ENCODE measurements at regions not wholly inside any gene's neighbourhood (a gene's known extent, or its start where the extent isn't known, plus 50 kb on each side); places are given as distances from the start of the nearest gene placed in this dataset.
A peak's percentile ranks its signal among the peaks of the same experiment; 100 is the strongest.

- no peak for DNase-seq (ENCODE audit: low spot score)
Observed at GRCh38 chr21:29228306-29228705, 70.4 kb upstream of the BACH1 start.

DNA sequence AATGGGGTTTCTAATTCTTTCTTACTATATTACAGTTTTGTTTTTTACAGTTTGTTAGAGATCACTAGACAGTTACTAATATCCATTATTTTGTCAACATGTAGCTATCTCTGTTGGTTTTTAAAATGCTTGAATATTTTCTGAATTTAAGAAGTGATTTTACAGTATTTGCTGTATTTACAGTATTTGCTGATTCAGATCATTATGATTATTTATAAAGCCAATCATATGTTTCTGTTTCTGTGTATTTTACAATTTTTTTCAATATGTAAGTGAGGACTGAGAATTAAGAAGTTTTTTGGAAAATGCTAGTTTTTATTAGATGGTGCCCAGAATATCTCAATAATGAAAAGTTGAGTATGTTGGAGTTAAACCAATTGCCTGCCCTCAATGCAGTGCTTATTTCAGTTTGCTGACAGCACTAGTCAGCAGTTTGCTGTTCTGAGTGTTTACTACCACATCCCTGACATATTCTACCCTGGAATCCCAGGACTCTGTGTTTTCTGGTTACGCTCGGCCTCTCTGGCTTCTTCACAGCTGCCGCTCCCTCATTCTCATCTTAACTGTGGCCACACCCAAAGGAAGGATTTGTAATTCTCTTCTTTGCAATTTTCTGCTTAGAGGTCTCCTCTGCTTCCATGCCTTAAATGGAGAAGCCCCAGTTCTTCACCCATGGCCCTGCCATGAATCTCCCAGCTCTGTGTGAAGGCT lies 68.0 kb upstream of the BACH1 start:
- peak; percentile 49 for DNase-seq (ENCODE audit: low spot score)

DNA sequence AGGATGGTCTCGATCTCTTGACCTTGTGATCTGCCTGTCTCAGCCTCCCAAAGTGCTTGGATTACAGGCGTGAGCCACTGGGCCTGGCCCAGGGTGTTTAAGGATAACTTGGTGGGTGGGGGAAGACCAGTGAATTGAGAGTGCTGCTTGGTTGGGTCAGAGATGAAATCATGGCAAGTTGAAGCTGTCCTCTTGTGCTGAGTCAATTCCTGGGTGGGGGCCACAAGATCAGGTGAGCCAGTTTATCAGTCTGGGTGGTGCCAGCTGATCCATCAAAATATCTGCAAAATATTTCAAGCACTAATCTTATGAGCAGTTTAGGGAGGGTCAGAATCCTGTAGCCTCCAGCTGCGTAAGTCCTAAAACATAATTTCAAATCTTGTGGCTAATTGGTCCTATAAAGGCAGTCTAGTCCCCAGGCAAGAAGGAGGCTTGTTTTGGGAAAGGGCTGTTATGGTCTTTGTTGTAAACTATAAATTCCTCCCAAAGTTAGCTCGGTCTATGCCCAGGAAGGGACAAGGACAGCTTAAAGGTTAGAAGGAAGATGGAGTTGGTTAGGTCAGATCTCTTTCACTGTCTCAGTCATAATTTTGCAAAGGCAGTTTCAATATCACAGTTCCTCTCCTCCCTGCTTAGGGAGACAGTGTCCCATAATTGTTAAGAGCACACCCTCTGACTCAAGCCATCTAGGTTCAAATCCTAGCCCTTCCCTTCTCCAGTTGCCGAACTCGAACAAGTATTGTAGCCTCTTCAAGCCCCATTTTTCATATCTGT lies 66.8 kb upstream of the BACH1 start:
- DNase-seq (ENCODE audit: low spot score) = peak; percentile 8

DNA sequence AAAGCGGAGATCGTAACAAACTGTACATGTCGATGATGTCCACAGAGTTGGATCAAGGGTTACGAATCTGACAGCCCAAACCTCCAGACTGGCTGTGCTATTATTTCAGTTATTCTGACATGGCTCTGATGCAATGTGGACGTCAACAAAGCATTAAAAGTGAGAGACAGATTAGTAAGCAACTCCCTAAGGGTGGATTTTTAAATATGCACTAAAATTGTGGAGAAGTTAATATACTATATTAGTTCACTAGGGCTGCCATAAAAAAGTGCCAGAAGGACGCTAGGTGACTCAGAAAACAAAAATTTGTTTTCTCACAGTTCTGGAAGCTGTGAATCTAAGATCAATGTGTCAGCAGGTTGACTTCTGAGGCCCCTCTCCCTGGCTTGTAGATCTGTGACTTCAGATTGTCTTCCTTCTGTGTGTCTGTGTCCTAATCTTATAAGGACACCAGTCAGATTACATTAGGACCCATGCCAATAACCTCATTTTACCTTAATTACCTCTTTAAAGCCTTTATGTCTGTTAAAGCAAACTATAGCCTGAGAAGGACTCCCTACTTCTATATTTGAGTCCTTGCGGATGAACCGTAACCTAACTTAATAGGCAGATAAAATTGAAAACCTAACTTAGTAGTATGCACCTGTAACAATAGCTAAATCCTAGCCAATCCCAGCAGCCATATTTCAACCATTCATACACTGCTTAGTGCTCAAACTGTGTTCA lies 66.0 kb upstream of the BACH1 start:
- peak; percentile 73 for DNase-seq (ENCODE audit: low spot score)

- DNase-seq (ENCODE audit: low spot score) = peak; percentile 6
Observed at GRCh38 chr21:29233256-29233546, 65.5 kb upstream of the BACH1 start.

DNA sequence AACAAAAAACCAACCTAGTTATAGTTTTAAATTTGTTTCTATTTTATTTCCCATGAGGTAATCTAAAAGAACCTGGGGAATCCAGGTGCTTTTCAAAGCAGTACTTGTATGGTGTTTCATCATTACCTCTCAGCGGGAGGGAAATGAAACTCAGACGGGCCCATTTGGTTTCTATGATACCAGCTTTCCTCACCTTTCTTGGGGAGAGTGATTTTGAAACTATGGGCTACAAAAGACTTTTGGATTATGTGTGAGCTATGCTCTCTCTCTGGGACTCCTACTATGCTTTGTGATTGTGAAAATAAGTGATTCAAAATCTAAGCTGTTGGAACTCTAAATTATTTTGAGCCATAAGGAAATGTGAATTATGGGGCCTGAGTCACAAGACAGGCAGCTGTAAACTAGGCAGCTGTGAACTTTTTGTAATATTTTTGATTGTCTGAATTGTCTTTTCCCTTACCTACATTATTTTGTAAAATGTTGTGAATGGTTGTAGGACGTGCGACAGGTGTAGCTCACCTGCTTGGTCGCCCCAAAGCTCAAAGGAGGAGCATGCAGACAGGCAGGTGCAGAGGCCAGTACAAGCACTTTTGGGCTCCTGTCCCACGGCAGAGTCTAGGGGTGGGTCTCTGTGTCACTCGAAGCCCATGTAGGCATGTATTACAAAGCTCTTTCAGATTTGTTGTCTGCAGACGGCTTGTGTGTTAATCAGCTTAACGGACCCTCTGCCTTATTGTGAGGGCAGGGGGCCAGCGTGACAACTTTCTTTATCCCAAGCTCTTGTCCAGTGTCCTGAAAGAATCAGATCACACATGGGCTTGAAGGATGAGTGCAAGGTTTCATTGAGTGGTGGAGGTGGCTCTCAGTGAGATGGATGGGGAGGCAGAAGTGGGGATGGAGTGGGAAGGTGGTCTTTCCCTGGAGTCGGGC lies 64.8 kb upstream of the BACH1 start:
- DNase-seq (ENCODE audit: low spot score) = peak; percentile 48

- peak; percentile 31 for DNase-seq (ENCODE audit: low spot score)
Observed at GRCh38 chr21:29235714-29236197, 63.0 kb upstream of the BACH1 start.

- no peak for DNase-seq (ENCODE audit: low spot score)
Observed at GRCh38 chr21:29236201-29236600, 62.5 kb upstream of the BACH1 start.

DNA sequence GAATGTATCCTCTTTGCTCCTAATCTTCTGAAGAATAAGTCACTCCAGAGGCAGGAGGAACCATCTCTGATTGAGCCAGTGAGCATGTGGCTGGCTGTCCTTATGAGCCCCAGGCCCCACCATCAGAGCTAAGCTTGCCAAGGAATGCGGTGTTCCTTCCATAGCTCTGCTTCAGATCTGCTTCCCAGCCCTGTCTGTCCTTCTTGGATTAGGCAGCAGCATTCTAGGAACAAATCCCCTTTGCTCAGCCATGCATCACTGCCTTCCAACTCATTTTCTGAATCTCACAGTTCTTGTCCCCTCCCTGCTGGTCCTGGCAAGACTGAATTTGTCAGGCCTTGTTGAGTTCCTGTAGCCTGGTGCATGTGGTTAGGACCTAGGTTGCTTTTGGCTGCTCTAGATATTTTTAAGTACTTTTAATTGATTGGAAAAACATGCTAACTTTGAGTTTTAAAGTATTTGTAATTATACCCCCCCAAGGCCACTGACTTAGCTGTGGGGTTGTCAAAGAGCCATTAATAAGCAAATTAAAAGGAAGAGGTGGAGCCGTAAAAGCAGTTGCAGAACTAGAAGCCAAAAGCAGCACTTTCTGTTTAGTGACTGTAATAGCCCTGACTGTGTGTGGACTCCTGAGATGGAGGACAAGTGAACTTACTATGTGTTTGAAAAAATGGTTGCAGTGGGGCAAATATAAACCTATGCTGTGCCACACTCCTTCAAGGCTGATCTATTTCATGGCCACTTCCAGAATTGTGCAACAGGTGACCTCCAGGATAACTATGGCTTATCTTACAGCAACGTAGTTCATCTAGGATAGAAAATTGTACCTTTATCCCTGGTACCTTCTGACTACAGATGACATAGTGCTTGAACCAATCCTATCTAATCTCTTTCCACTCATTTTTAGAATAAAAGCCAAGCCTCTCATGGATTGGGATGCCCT lies 61.3 kb upstream of the BACH1 start:
- peak; percentile 32 for DNase-seq (ENCODE audit: low spot score)

- no peak for DNase-seq (ENCODE audit: low spot score)
Observed at GRCh38 chr21:29238053-29238966, 60.4 kb upstream of the BACH1 start.

DNA sequence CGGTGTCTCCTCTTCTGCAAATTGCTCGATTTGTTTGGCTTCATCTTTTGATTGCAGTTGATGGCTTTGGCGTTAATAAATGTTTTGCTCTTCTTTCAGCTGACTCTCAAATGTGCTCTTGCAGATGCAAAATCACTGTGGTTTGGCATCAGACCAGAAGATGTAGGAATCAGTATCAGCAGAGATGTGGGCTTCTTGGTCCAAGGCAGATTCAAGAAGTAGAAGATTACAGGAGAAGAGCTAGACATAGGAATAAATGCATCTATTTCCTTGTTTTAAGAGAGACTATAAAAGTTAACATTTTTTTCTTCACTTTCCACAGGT lies 59.8 kb upstream of the BACH1 start:
- DNase-seq (ENCODE audit: low spot score) = no peak

GRCh38 chr21:29240136-29240535 lies 58.6 kb upstream of the BACH1 start:
- no peak for DNase-seq (ENCODE audit: low spot score)

- DNase-seq (ENCODE audit: low spot score) = no peak
Observed at GRCh38 chr21:29242201-29242600, 56.5 kb upstream of the BACH1 start.

DNA sequence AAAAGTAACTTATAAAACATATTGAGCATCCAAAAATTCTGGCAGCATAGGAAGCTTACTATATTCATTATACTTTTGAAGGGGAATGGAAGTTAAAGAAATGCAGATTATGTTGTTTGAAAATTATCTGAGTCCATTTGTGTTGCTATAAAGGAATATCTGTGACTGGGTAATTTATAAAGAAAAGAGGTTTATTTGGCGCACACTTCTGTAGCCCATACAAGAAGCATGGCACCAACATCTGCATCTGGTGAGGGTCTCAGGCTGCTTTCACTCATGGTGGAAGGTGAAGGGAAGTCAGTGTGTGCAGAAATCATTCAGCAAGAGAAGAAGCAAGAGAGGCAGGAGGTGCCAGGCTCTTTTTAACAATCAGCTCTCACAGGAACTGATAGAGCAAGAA lies 55.5 kb upstream of the BACH1 start:
- no peak for DNase-seq (ENCODE audit: low spot score)

GRCh38 chr21:29245104-29245643 lies 53.5 kb upstream of the BACH1 start:
- DNase-seq (ENCODE audit: low spot score) = no peak

- no peak for DNase-seq (ENCODE audit: low spot score)
Observed at GRCh38 chr21:29245863-29246262, 52.9 kb upstream of the BACH1 start.

- DNase-seq (ENCODE audit: low spot score) = no peak
Observed at GRCh38 chr21:29246614-29247013, 52.1 kb upstream of the BACH1 start.

DNA sequence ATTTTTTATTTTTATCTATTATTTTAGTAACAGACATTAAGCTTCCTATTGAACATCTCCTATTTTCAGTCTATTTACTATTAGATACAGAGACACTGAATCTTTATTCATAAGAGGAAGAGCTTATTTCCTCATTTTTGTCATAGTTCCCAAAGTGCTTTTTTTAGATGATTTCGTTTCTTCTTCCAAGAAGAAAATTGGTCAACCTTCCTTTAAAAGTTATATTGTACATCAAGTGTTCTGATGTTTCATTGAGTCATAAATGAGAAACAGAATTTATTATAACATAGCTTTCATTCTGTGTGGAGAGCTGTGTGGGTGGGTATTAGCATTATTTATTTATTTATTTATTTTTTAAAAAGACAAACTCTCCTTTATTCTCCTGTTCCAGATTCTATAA lies 50.6 kb upstream of the BACH1 start:
- DNase-seq (ENCODE audit: low spot score) = no peak

Data from kidney tubule cell (primary cell).